Nephron (organoid): ENCODE measurements at regions not wholly inside any gene's neighbourhood (a gene's known extent, or its start where the extent isn't known, plus 50 kb on each side); places are given as distances from the start of the nearest gene placed in this dataset.

Experiments
- H3K27ac Mint-ChIP-seq, 3 experiments: 2 replicates each; pipeline ENCODE4 v1.8.0; 2020; ENCODE audit warnings: mixed read lengths in 3 of 3, mild to moderate bottlenecking in 2 of 3, moderate library complexity in 1 of 3
- H3K27me3 Mint-ChIP-seq: 2 replicates; pipeline ENCODE4 v1.8.0; 2021; ENCODE audit warnings: low read depth, mild to moderate bottlenecking, moderate library complexity, mixed read lengths
- H3K36me3 Mint-ChIP-seq: 2 replicates; pipeline ENCODE4 v1.8.0; 2020; ENCODE audit warnings: low read depth, mixed read lengths
- H3K4me1 Mint-ChIP-seq: 2 replicates; pipeline ENCODE4 v1.8.0; 2020; ENCODE audit warnings: mixed read lengths
- H3K4me3 Mint-ChIP-seq, 3 experiments: 2 replicates each; pipeline ENCODE4 v1.8.0; 2020; ENCODE audit warnings: mild to moderate bottlenecking in 3 of 3, mixed read lengths in 3 of 3, moderate library complexity in 2 of 3
- H3K9me3 Mint-ChIP-seq: 2 replicates; pipeline ENCODE4 v1.8.0; 2020; ENCODE audit warnings: mixed read lengths
- CTCF ChIP-seq, 3 experiments: fragments of 200-600 bp; sonication (generic); IDR thresholded peaks; one replicate each; pipeline ENCODE4 v1.5.0; 2021; ENCODE audit warnings: antibody characterized with exemption in 3 of 3; ENCODE audit not compliant: unreplicated experiment in 3 of 3

GRCh38 chr12:73390261-73390660 is 1118.1 kb downstream of the TRHDE start:
- no peak for TF ChIP-seq CTCF (IDR thresholded peaks at IDR 0.05; ENCODE audit: unreplicated experiment in 3 of 3)

GRCh38 chr12:73413051-73413450 is 1124.6 kb upstream of the ATXN7L3B start:
- H3K36me3 Mint-ChIP-seq: no peaks in the 10 kb centered on the region
- peaks cover 27% of the 10 kb centered on the region for H3K9me3 Mint-ChIP-seq
- no peak overlapping the region for H3K4me3 Mint-ChIP-seq
- H3K27me3 Mint-ChIP-seq: no peaks in the 10 kb centered on the region
- no peaks in the 10 kb centered on the region for H3K4me1 Mint-ChIP-seq
- no peak for TF ChIP-seq CTCF (IDR thresholded peaks at IDR 0.05; ENCODE audit: unreplicated experiment in 3 of 3)
- no peak overlapping the region for H3K27ac Mint-ChIP-seq

More at GRCh38 chr12:73390261-73390660, 1118.1 kb downstream of the TRHDE start:
- Mint-ChIP-seq H3K9me3 (peaks cover 2% of the 10 kb centered on the region), H3K36me3 (no peaks in the 10 kb centered on the region), H3K27ac (no peak overlapping the region), H3K27me3 (no peaks in the 10 kb centered on the region), H3K4me3 (no peak overlapping the region), H3K4me1 (peaks cover 5% of the 10 kb centered on the region)

- Mint-ChIP-seq H3K27me3 (no peaks in the 10 kb centered on the region), H3K4me1 (no peaks in the 10 kb centered on the region), H3K9me3 (peaks cover 27% of the 10 kb centered on the region), H3K4me3 (no peak overlapping the region), H3K27ac (no peak overlapping the region), H3K36me3 (no peaks in the 10 kb centered on the region)
- TF ChIP-seq CTCF (IDR thresholded peaks at IDR 0.05; ENCODE audit: unreplicated experiment in 3 of 3): no peak
Measured at GRCh38 chr12:73413974-73414373, 1123.7 kb upstream of the ATXN7L3B start.

- Mint-ChIP-seq H3K4me1 (no peaks in the 10 kb centered on the region), H3K36me3 (no peaks in the 10 kb centered on the region), H3K4me3 (no peak overlapping the region), H3K27me3 (no peaks in the 10 kb centered on the region), H3K27ac (no peak overlapping the region), H3K9me3 (peaks cover 27% of the 10 kb centered on the region)
- TF ChIP-seq CTCF (IDR thresholded peaks at IDR 0.05; ENCODE audit: unreplicated experiment in 3 of 3): no peak
Measured at GRCh38 chr12:73414926-73415325, 1122.7 kb upstream of the ATXN7L3B start.

- H3K27ac Mint-ChIP-seq: no peak overlapping the region
- no peaks in the 10 kb centered on the region for H3K36me3 Mint-ChIP-seq
- no peaks in the 10 kb centered on the region for H3K27me3 Mint-ChIP-seq
- H3K4me3 Mint-ChIP-seq: no peak overlapping the region
- peaks cover 11% of the 10 kb centered on the region for H3K9me3 Mint-ChIP-seq
- no peak for TF ChIP-seq CTCF (IDR thresholded peaks at IDR 0.05; ENCODE audit: unreplicated experiment in 3 of 3)
- H3K4me1 Mint-ChIP-seq: no peaks in the 10 kb centered on the region
Measured at GRCh38 chr12:73418541-73418940, 1119.1 kb upstream of the ATXN7L3B start.

GRCh38 chr12:73421832-73422231 is 1115.8 kb upstream of the ATXN7L3B start:
- Mint-ChIP-seq H3K27me3 (no peaks in the 10 kb centered on the region), H3K4me3 (no peak overlapping the region), H3K27ac (no peak overlapping the region), H3K9me3 (peaks cover 12% of the 10 kb centered on the region), H3K36me3 (peaks cover 3% of the 10 kb centered on the region), H3K4me1 (no peaks in the 10 kb centered on the region)
- no peak for TF ChIP-seq CTCF (IDR thresholded peaks at IDR 0.05; ENCODE audit: unreplicated experiment in 3 of 3)
